ENCODE measurements at regions not wholly inside any gene's neighbourhood (a gene's known extent, or its start where the extent isn't known, plus 50 kb on each side); places are given as distances from the start of the nearest gene placed in this dataset.

DNA sequence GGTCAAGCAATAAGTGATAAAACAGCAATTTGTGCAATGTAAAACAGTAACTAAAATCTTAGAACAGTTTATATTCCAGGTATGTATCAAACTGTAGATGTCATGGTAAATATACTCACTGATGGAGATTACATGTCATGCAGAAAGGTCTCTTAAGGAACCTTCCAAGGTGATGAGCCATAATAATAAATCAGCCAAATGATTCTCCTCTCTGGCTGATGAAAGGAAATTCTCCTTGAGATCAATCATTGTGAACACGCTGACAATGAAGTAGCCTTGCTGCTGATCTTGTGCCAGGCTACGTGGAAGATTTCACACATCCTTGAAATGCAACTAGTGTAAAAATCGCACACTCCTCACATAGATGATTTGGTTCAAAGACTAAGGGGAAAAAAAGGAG is 392.5 kb upstream of the CDH7 start:
- TF ChIP-seq, protein P1, sequence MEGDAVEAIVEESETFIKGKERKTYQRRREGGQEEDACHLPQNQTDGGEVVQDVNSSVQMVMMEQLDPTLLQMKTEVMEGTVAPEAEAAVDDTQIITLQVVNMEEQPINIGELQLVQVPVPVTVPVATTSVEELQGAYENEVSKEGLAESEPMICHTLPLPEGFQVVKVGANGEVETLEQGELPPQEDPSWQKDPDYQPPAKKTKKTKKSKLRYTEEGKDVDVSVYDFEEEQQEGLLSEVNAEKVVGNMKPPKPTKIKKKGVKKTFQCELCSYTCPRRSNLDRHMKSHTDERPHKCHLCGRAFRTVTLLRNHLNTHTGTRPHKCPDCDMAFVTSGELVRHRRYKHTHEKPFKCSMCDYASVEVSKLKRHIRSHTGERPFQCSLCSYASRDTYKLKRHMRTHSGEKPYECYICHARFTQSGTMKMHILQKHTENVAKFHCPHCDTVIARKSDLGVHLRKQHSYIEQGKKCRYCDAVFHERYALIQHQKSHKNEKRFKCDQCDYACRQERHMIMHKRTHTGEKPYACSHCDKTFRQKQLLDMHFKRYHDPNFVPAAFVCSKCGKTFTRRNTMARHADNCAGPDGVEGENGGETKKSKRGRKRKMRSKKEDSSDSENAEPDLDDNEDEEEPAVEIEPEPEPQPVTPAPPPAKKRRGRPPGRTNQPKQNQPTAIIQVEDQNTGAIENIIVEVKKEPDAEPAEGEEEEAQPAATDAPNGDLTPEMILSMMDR (IDR thresholded peaks at IDR 0.05; ENCODE audit: insufficient read depth, low read length, poor library complexity, severe bottlenecking), result no peak
- no peak for TF ChIP-seq EZH2phosphoT487 (conservative IDR thresholded peaks at IDR 0.05; ENCODE audit: low read length)

Data from SU-DHL-6 (cell line).